Body of pancreas (tissue), 4 donors: ENCODE measurements at regions not wholly inside any gene's neighbourhood (a gene's known extent, or its start where the extent isn't known, plus 50 kb on each side); places are given as distances from the start of the nearest gene placed in this dataset.

Experiments used
- ATAC-seq: fragments of 150-250 bp; one replicate; pipeline ENCODE4 v1.9.1; 2016
- DNase-seq, 4 donors: peaks; one replicate each; pipeline ENCODE4 v3.0.0-alpha.2; 2019
- H3K27ac ChIP-seq, 4 donors: fragments of 200-600 bp; sonication (generic); 1 replicate in 3 of 4; 2 replicates in 1 of 4; pipeline versions ENCODE4 v1.5.1 to v1.6.1; 2016 to 2019; ENCODE audit warnings: mild to moderate bottlenecking in 1 of 4, mixed read lengths in 1 of 4, moderate library complexity in 1 of 4
- H3K27me3 ChIP-seq, 2 donors: fragments of 200-600 bp; sonication (generic); one replicate each; pipeline ENCODE4 v1.6.0; 2016; ENCODE audit warnings: mild to moderate bottlenecking in 1 of 2
- H3K36me3 ChIP-seq, 2 donors: fragments of 200-600 bp; sonication (generic); replicated peaks in 1 of 2; 2 replicates each; pipeline ENCODE4 v1.5.1; 2016; ENCODE audit warnings: low read depth in 2 of 2; ENCODE audit not compliant: insufficient read depth in 1 of 2
- H3K4me1 ChIP-seq: fragments of 200-600 bp; sonication (generic); one replicate; pipeline ENCODE4 v1.6.0; 2016
- H3K4me3 ChIP-seq, 2 donors: fragments of 200-600 bp; sonication (generic); 1 replicate in 1 of 2; 2 replicates in 1 of 2; pipeline ENCODE4 v1.5.1; 2016 to 2019
- H3K9me3 ChIP-seq, 3 donors: fragments of 200-600 bp; sonication (generic); 1 replicate in 2 of 3; 2 replicates in 1 of 3; pipeline ENCODE4 v1.5.1; 2016
- POLR2A ChIP-seq, 3 donors: fragments of 450-650 bp; IDR thresholded peaks; one replicate each; pipeline ENCODE4 v1.6.1; 2016; ENCODE audit warnings: antibody characterized with exemption in 3 of 3, mild to moderate bottlenecking in 2 of 3
- WGBS, 2 donors: methylation state at CpG; one replicate each; pipeline ENCODE4 v1.1.5; 2017; 5-methylcytosine and 5-hydroxymethylcytosine counted together
- intact Hi-C: fragments of 100-400 bp; cut with DNase I; formaldehyde crosslinking; loops from one replicate; pipeline ENCODE4 v1.15.1; 2023
- TF ChIP-seq, protein P1 (sequence below), 7 experiments: fragments of 450-650 bp in 4 of 7; fragments of 200-600 bp in 3 of 7; sonication (generic) in 3 of 7; IDR thresholded peaks; one replicate each; pipeline ENCODE4 v1.5.1; 2016 to 2019; ENCODE audit warnings: antibody characterized with exemption in 7 of 7

DNA sequence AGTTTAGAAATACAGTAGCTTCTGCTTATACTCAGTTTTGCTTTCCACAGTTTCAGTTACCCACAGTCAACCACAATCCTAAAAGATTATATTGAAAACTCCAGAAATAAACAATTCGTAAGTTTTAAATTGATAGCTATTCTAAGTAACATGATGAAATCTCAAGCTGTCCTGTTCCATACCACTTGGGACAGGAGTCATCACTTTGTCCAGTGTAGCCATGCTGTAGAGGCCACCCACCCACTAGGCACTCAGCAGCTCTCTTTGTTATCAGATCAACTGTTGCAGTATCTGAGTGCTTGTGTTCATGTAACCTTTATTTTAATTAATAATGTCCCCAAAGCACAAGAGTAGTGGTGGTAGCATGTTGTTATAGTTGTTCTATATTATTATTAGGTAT, 117.5 kb upstream of the IQCM start:
- ATAC-seq (no peak), DNase-seq (no peak)
- H3K4me1 ChIP-seq = no peaks in the 10 kb centered on the region
- H3K27ac ChIP-seq = no peak overlapping the region
- TF ChIP-seq, protein P1, sequence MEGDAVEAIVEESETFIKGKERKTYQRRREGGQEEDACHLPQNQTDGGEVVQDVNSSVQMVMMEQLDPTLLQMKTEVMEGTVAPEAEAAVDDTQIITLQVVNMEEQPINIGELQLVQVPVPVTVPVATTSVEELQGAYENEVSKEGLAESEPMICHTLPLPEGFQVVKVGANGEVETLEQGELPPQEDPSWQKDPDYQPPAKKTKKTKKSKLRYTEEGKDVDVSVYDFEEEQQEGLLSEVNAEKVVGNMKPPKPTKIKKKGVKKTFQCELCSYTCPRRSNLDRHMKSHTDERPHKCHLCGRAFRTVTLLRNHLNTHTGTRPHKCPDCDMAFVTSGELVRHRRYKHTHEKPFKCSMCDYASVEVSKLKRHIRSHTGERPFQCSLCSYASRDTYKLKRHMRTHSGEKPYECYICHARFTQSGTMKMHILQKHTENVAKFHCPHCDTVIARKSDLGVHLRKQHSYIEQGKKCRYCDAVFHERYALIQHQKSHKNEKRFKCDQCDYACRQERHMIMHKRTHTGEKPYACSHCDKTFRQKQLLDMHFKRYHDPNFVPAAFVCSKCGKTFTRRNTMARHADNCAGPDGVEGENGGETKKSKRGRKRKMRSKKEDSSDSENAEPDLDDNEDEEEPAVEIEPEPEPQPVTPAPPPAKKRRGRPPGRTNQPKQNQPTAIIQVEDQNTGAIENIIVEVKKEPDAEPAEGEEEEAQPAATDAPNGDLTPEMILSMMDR (IDR thresholded peaks at IDR 0.05) = no peak
- TF ChIP-seq POLR2A (IDR thresholded peaks at IDR 0.05) = no peak
- H3K27me3 ChIP-seq = no peaks in the 10 kb centered on the region
- intact Hi-C loops = no loop called here
- 0 to 34% methylated on average over 1 of the region's 1 CpG for WGBS, 2 donors
- H3K36me3 ChIP-seq = no peaks in the 10 kb centered on the region
- H3K4me3 ChIP-seq = no peak overlapping the region
- H3K9me3 ChIP-seq = no peaks in the 10 kb centered on the region

DNA sequence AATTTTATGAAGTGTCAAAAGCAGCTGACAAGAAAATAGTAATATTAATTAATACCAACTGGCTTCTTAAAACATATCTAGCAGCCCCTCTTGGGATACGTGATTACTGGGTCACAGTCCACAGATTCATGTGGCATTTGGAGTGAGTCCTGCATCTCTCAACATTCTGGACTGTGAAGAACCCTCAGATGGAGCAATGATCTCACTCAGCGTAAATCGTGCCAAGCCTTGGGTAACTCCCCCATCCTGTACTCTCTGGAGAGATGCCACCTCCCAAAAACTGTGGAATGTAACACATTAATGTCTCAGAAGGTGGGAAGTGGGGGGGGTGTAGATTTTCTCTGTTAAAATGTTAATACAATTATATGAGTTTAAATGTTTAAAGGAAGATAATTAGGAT, 118.2 kb upstream of the IQCM start:
- DNase-seq (no peak), ATAC-seq (no peak)
- Histone ChIP-seq H3K36me3 (no peaks in the 10 kb centered on the region), H3K4me3 (no peak overlapping the region), H3K27ac (no peak overlapping the region), H3K27me3 (no peaks in the 10 kb centered on the region), H3K9me3 (no peaks in the 10 kb centered on the region), H3K4me1 (no peaks in the 10 kb centered on the region)
- intact Hi-C loops = no loop called here
- 45 to 53% methylated on average over 3 of the region's 3 CpGs for WGBS, 2 donors
- TF ChIP-seq, protein P1 (IDR thresholded peaks at IDR 0.05) = no peak
- TF ChIP-seq POLR2A (IDR thresholded peaks at IDR 0.05) = no peak

DNA sequence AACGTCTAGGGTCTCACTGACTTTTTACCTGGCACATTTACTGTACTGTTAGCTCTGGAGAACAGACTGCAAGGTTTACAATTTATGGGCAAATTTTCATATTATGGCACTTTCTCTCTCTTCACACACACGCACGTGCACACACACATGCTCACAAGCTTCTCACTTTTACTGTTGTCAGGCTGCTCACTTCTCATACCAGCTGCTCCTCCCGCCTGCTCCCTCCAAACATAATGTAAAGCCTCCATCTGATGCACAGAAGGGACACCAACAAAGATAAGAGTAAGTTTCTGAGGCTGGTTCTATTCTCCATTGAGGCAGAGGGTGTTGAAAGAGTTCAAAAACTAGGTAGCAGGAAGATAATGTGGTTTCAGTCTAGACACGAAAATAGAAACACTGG, 128.9 kb upstream of the DCLK2 start:
- WGBS, 2 donors = 64 to 67% methylated on average over 5 of the region's 5 CpGs
- intact Hi-C loops = no loop called here

DNA sequence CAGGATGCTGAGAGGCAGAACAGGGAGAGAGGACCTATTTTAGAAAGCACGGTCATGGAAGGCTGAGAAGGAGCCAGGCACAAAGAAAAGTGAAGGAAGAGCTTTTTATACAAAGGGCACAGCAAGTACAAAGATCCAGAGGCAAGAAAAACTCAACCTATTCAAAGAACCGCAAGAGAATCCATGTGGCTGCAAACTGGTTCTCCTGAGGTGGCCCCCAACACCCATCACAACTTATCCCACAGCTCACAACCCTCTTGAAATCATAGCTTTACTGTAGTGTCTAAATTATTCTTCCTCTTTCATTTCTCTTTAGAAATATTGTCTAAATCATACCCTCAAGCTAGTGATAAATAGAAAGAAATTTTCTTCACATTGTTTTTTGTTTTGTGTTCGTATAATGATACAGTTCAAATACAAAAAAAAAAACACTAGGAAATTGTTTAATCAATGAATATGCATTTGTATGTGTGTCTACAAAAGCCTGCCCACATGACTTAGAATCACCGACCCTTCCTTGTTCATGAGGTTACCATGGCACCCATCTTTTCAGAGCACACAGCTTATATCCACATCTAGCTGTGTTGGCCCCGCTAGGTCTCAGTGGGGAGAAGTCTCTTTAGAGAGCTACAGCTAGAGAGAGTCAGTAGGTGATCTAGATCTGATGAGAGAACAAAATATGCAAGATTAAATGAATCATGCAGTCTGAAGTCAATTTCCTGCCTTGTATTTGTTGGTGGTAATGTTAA, 126.9 kb upstream of the DCLK2 start:
- WGBS, 2 donors = 78 to 81% methylated on average over 5 of the region's 5 CpGs
- H3K4me1 ChIP-seq = no peaks in the 10 kb centered on the region
- intact Hi-C loops = no loop called here

More for the DNA sequence above, 128.9 kb upstream of the DCLK2 start:
- DNase-seq (no peak), ATAC-seq (no peak)
- Histone ChIP-seq H3K27ac (no peak overlapping the region), H3K4me1 (no peaks in the 10 kb centered on the region), H3K27me3 (no peaks in the 10 kb centered on the region), H3K36me3 (no peaks in the 10 kb centered on the region), H3K9me3 (no peaks in the 10 kb centered on the region), H3K4me3 (no peak overlapping the region)
- no peak for TF ChIP-seq POLR2A (IDR thresholded peaks at IDR 0.05)
- TF ChIP-seq, protein P1 (IDR thresholded peaks at IDR 0.05) = no peak

More for the DNA sequence above, 126.9 kb upstream of the DCLK2 start:
- H3K36me3 ChIP-seq = no peaks in the 10 kb centered on the region
- no peak for ATAC-seq
- no peak for DNase-seq
- no peak overlapping the region for H3K27ac ChIP-seq
- no peak overlapping the region for H3K4me3 ChIP-seq
- H3K9me3 ChIP-seq = no peaks in the 10 kb centered on the region
- TF ChIP-seq POLR2A (IDR thresholded peaks at IDR 0.05) = no peak
- TF ChIP-seq, protein P1 (IDR thresholded peaks at IDR 0.05) = no peak
- H3K27me3 ChIP-seq = no peaks in the 10 kb centered on the region
